Activated naive CD4-positive, alpha-beta T cell treated with anti-CD3 and anti-CD28 coated beads for 36 hours (primary cell): ENCODE measurements at regions not wholly inside any gene's neighbourhood (a gene's known extent, or its start where the extent isn't known, plus 50 kb on each side); places are given as distances from the start of the nearest gene placed in this dataset.

Experiments used
- CTCF ChIA-PET: fragments of 350-600 bp; sonication (Branson Sonifier 250); formaldehyde crosslinking; loops from one replicate; lab custom pipeline; 2021; ENCODE audit warnings: antibody characterized with exemption; lab: Charles Lee
- DNase-seq: peaks from one replicate; pipeline ENCODE4 v3.0.0-alpha.2; 2020
- H3K27ac Mint-ChIP-seq: one replicate; pipeline ENCODE4 v1.8.0; 2021; ENCODE audit warnings: mild to moderate bottlenecking, mixed read lengths
- H3K27me3 Mint-ChIP-seq: one replicate; pipeline ENCODE4 v1.8.0; 2021; ENCODE audit warnings: low read depth, mixed read lengths
- H3K36me3 Mint-ChIP-seq: one replicate; pipeline ENCODE4 v1.8.0; 2021; ENCODE audit warnings: low read depth, mixed read lengths
- H3K4me1 Mint-ChIP-seq: one replicate; pipeline ENCODE4 v1.8.0; 2021; ENCODE audit warnings: low read depth, mixed read lengths
- H3K4me3 Mint-ChIP-seq: one replicate; pipeline ENCODE4 v1.8.0; 2021; ENCODE audit warnings: mild to moderate bottlenecking, moderate library complexity, mixed read lengths
- H3K9me3 Mint-ChIP-seq: one replicate; pipeline ENCODE4 v1.8.0; 2021; ENCODE audit warnings: mixed read lengths
- intact Hi-C: fragments of 100-400 bp; cut with micrococcal nuclease; formaldehyde crosslinking; loops from one replicate; pipeline ENCODE4 v1.15.1; 2023

DNA sequence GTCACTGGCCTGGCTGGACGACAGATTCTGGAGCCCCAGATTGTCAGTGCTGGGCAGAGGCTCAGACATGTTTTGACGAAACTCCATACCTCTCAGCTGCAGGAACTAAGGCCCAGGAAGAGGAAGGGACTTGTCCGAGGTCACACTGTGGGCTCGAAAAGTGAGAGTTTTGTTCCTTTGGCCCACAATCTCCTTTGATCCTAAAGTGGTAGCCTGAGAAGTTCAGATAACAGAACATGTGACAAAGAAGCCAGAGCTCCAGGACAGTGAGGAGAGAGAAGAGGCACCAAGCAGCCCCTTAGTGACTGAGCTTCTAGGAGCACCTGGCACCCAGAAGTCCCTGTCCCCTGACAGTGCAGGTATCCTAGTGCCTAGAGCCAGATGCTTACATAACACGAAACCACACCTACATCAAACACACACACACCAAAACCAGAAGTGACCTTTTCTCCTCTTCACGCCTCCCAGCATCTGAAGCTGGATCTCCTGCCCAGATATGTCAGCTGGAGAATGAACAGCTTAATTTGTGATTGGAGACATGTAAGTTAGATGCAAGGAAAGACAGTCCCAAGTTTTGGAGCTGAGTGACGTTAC is 88.9 kb downstream of the ADRB2 start:
- H3K36me3 Mint-ChIP-seq = no peaks in the 10 kb centered on the region
- peak; percentile 7 for DNase-seq
- H3K27me3 Mint-ChIP-seq = peaks cover 3% of the 10 kb centered on the region
- intact Hi-C loops = no loop called here
- H3K4me3 Mint-ChIP-seq = no peak overlapping the region
- no peaks in the 10 kb centered on the region for H3K9me3 Mint-ChIP-seq
- CTCF ChIA-PET = interaction anchor here (0.5 to 0.7 kb wide), 2 partner anchors 42 to 182 kb away, joined by 3 read pairs; no protein-coding TSS in a partner anchor
- no peak overlapping the region for H3K27ac Mint-ChIP-seq
- H3K4me1 Mint-ChIP-seq = no peaks in the 10 kb centered on the region

- no peaks in the 10 kb centered on the region for H3K36me3 Mint-ChIP-seq
- no peaks in the 10 kb centered on the region for H3K9me3 Mint-ChIP-seq
- CTCF ChIA-PET = interaction anchor here (1.3 kb wide), 1 partner anchor 190 kb away, joined by 3 read pairs; no protein-coding TSS in a partner anchor
- intact Hi-C loops = no loop called here
- H3K27me3 Mint-ChIP-seq = peaks cover 18% of the 10 kb centered on the region
- H3K4me3 Mint-ChIP-seq = no peak overlapping the region
- no peak overlapping the region for H3K27ac Mint-ChIP-seq
- H3K4me1 Mint-ChIP-seq = peaks cover 8% of the 10 kb centered on the region
- no peak for DNase-seq
Observed at GRCh38 chr5:148920646-148921288, 94.4 kb downstream of the ADRB2 start.

DNA sequence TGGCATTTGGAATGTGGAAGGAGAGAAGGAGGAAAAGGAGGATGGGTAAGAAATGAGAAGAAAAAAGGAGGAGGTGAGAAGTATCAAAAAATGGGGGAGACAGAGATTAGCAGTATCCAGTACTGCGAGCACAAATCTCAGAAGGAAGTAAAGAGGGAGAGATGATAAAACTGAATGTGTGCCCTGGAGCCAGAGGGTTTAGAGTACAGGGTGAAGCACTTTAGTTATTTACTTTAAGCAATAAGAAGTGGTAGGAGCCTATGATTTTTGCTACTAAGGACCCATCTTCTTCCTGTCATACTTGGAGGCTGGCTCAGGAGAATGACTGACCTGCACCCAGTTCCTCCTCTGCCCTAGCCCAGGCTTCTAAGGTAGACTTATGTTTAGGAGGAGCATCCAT is 94.9 kb downstream of the ADRB2 start:
- H3K9me3 Mint-ChIP-seq = no peaks in the 10 kb centered on the region
- intact Hi-C loops = no loop called here
- no peak overlapping the region for H3K27ac Mint-ChIP-seq
- no peak for DNase-seq
- peaks cover 18% of the 10 kb centered on the region for H3K27me3 Mint-ChIP-seq
- no peak overlapping the region for H3K4me3 Mint-ChIP-seq
- H3K4me1 Mint-ChIP-seq = peaks cover 8% of the 10 kb centered on the region
- H3K36me3 Mint-ChIP-seq = no peaks in the 10 kb centered on the region
- CTCF ChIA-PET = interaction anchor here (0.6 to 1.3 kb wide), 2 partner anchors 190 to 195 kb away, joined by 3 read pairs; no protein-coding TSS in a partner anchor

- intact Hi-C loops = no loop called here
- CTCF ChIA-PET = interaction anchor here (1.2 kb wide), 1 partner anchor 36 kb away, joined by 6 read pairs; no protein-coding TSS in a partner anchor
- H3K27me3 Mint-ChIP-seq = peaks cover 16% of the 10 kb centered on the region
Observed at GRCh38 chr5:148922606-148923005, 96.2 kb downstream of the ADRB2 start.

GRCh38 chr5:148923023-148923422 is 96.6 kb downstream of the ADRB2 start:
- no peaks in the 10 kb centered on the region for H3K36me3 Mint-ChIP-seq
- H3K4me1 Mint-ChIP-seq = peaks cover 8% of the 10 kb centered on the region
- H3K9me3 Mint-ChIP-seq = no peaks in the 10 kb centered on the region
- H3K27ac Mint-ChIP-seq = no peak overlapping the region
- H3K4me3 Mint-ChIP-seq = no peak overlapping the region
- CTCF ChIA-PET = interaction anchor here (1.2 kb wide), 1 partner anchor 35 kb away, joined by 6 read pairs; no protein-coding TSS in a partner anchor
- intact Hi-C loops = no loop called here
- DNase-seq = no peak
- H3K27me3 Mint-ChIP-seq = peaks cover 16% of the 10 kb centered on the region

More at GRCh38 chr5:148922606-148923005, 96.2 kb downstream of the ADRB2 start:
- H3K9me3 Mint-ChIP-seq = no peaks in the 10 kb centered on the region
- peaks cover 8% of the 10 kb centered on the region for H3K4me1 Mint-ChIP-seq
- H3K4me3 Mint-ChIP-seq = no peak overlapping the region
- no peaks in the 10 kb centered on the region for H3K36me3 Mint-ChIP-seq
- peak; percentile 49 for DNase-seq
- no peak overlapping the region for H3K27ac Mint-ChIP-seq

DNA sequence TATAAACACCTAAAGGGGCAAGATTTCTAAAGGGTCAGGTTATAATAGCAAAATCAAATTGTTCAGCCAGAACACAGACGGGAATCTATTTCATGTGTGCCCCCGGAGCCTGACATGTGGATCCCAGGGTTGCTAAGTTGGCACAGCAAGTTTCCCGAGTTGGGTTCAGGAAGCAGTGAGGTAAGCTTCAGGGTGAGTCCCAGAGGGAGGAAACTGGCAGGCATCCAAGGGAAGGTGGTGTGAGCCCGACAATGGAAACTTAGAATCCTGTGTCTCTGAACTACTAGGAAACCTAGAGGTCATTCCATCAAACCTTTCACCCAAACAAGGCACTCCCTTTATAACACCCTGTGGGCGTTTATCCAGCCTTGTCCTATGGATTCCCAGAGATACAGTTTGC is 98.4 kb downstream of the ADRB2 start:
- Mint-ChIP-seq H3K27ac (no peak overlapping the region), H3K4me1 (peaks cover 8% of the 10 kb centered on the region), H3K27me3 (peaks cover 16% of the 10 kb centered on the region), H3K4me3 (no peak overlapping the region), H3K36me3 (no peaks in the 10 kb centered on the region), H3K9me3 (no peaks in the 10 kb centered on the region)
- CTCF ChIA-PET = interaction anchor here (0.6 to 1.1 kb wide), 2 partner anchors 11 to 374 kb away, joined by 3 read pairs; no protein-coding TSS in a partner anchor
- intact Hi-C loops = no loop called here
- no peak for DNase-seq

DNA sequence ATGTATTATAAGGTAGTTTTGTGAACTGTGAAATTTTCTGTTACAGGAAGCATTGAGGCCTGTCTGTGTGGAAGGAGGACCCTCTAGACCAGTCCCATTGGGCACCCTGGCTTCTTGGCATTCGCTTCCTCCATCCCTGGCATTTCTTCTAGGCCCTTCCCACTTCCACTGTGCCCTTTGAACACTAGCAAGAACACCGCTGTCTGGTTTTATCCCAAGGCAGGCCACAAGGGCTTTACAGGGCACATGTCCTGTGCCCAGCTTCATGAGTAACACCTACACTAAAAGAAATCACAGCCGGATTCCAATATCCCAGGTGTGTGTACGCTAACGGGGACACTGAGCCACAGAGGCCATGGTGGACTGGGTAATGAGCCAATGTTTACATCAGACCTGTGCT is 99.8 kb downstream of the ADRB2 start:
- peaks cover 8% of the 10 kb centered on the region for H3K4me1 Mint-ChIP-seq
- no peak overlapping the region for H3K4me3 Mint-ChIP-seq
- H3K9me3 Mint-ChIP-seq = no peaks in the 10 kb centered on the region
- CTCF ChIA-PET = no interaction called here
- intact Hi-C loops = no loop called here
- peaks cover 9% of the 10 kb centered on the region for H3K27me3 Mint-ChIP-seq
- no peaks in the 10 kb centered on the region for H3K36me3 Mint-ChIP-seq
- no peak for DNase-seq
- H3K27ac Mint-ChIP-seq = no peak overlapping the region

DNA sequence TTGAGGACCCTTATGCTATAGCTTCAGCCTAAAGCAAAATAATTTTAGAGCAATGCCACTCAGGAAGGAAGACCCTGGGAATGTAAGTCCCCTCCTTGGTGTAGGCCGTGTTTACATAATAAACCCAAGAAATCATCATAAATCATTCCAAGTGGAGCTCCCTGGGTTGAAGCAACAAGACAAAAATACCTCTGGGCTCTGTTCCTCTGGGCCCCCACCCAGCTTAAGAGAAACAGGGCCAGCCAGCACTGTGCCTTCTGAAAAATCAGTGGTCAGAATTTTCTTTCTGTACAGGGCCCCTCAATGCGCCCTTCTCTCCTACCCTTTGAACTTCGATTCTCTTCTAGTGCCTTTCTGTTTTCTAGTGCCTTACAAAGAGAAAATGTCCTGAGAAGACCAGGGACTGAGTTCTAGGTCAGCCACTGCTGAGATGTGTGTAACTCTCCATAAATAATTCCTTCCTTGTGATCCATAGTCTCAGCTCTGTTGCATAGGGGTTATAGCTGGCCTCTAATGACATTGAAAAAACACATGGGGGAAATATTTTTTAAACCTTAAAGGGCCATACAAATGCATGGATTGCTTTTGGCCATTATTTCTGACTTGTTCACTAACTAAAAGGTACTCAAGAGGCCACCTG is 101.0 kb downstream of the ADRB2 start:
- Mint-ChIP-seq H3K9me3 (no peaks in the 10 kb centered on the region), H3K27ac (no peak overlapping the region), H3K4me3 (no peak overlapping the region), H3K36me3 (no peaks in the 10 kb centered on the region), H3K4me1 (peaks cover 6% of the 10 kb centered on the region), H3K27me3 (peaks cover 5% of the 10 kb centered on the region)
- intact Hi-C loops = no loop called here
- DNase-seq = no peak
- CTCF ChIA-PET = no interaction called here

GRCh38 chr5:148928141-148928540 is 101.7 kb downstream of the ADRB2 start:
- Mint-ChIP-seq H3K27ac (no peak overlapping the region), H3K27me3 (peaks cover 7% of the 10 kb centered on the region), H3K4me1 (peaks cover 2% of the 10 kb centered on the region), H3K4me3 (no peak overlapping the region), H3K36me3 (no peaks in the 10 kb centered on the region), H3K9me3 (no peaks in the 10 kb centered on the region)
- no peak for DNase-seq
- CTCF ChIA-PET = no interaction called here
- intact Hi-C loops = no loop called here

GRCh38 chr5:148931453-148932057 is 105.1 kb downstream of the ADRB2 start:
- Mint-ChIP-seq H3K27me3 (peaks cover 4% of the 10 kb centered on the region), H3K4me3 (no peak overlapping the region), H3K27ac (no peak overlapping the region), H3K4me1 (no peaks in the 10 kb centered on the region), H3K36me3 (no peaks in the 10 kb centered on the region), H3K9me3 (no peaks in the 10 kb centered on the region)
- no peak for DNase-seq
- CTCF ChIA-PET = interaction anchor here (0.6 kb wide), 1 partner anchor 33 kb away, joined by 4 read pairs; no protein-coding TSS in a partner anchor
- intact Hi-C loops = no loop called here

- no peaks in the 10 kb centered on the region for H3K9me3 Mint-ChIP-seq
- no peak for DNase-seq
- no peak overlapping the region for H3K4me3 Mint-ChIP-seq
- CTCF ChIA-PET = interaction anchor here (0.6 kb wide), 1 partner anchor 34 kb away, joined by 4 read pairs; no protein-coding TSS in a partner anchor
- peaks cover 4% of the 10 kb centered on the region for H3K27me3 Mint-ChIP-seq
- intact Hi-C loops = no loop called here
- no peak overlapping the region for H3K27ac Mint-ChIP-seq
- no peaks in the 10 kb centered on the region for H3K4me1 Mint-ChIP-seq
- H3K36me3 Mint-ChIP-seq = no peaks in the 10 kb centered on the region
Observed at GRCh38 chr5:148932355-148932935, 106.0 kb downstream of the ADRB2 start.
